Activated naive CD8-positive, alpha-beta T cell treated with anti-CD3 and anti-CD28 coated beads, Interleukin-2, amount 50 U/mL, for 24 hours (primary cell): ENCODE measurements at regions not wholly inside any gene's neighbourhood (a gene's known extent, or its start where the extent isn't known, plus 50 kb on each side); places are given as distances from the start of the nearest gene placed in this dataset.

Source experiments
- ATAC-seq: fragments of 150-1000 bp; cut with Tn5 transposase; one replicate; pipeline ENCODE4 v1.10.0; 2021
- DNase-seq: peaks from one replicate; pipeline ENCODE4 v3.0.0; 2021
- H3K27ac Mint-ChIP-seq: one replicate; pipeline ENCODE4 v1.8.0; 2021; ENCODE audit warnings: mild to moderate bottlenecking, mixed read lengths
- H3K27me3 Mint-ChIP-seq: one replicate; pipeline ENCODE4 v1.8.0; 2021; ENCODE audit warnings: mixed read lengths
- H3K36me3 Mint-ChIP-seq: one replicate; pipeline ENCODE4 v1.8.0; 2021; ENCODE audit warnings: low read depth, mixed read lengths
- H3K4me1 Mint-ChIP-seq: one replicate; pipeline ENCODE4 v1.8.0; 2021; ENCODE audit warnings: mixed read lengths
- H3K4me3 Mint-ChIP-seq: one replicate; pipeline ENCODE4 v1.8.0; 2021; ENCODE audit warnings: mild to moderate bottlenecking, moderate library complexity, mixed read lengths
- H3K9me3 Mint-ChIP-seq: one replicate; pipeline ENCODE4 v1.8.0; 2021; ENCODE audit warnings: mixed read lengths

DNA sequence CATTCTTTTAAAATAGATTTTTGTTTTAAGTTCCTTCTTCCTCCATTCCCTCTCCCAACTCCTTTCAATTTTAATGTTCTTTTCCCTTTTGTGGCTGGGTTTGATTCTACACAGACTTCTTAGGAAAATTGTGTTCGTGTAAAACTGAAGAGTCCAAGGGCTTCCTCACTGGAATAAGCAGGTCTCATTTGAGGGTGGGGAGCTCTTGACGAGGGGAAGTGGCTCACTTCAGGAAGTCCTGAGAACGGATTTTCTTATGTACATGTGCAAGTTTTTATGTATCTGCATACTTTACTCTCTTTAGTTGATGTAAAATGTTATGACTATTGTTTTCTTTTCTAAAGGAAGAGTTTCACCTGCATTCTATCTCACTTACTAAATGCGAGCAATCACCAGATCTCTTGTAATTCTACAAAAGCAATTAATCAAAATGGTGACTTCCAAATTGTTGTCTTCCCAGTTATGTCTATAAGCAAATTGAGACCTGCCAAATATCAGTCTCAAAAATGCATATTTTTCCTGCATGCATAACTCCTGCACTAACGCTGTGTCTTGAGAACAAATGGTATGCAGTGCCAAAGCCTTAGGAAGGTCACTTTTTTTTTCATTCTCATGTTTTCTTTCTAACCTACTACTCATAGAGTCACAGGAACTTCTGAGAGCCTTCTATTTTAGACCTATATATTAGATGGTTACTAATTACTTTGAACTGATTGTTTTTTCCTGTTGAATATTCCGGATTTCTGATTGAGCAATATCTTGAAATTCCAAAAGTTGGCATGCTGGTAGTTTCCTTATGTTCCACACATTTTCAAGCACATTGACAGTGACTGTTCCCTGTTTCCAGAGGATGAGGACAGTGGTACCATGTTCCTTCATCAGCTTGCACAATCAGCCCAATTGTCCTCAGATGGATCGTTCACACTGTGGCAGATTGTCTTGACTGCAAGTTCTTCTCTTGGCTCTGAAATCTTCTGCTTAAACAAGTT, 251.9 kb upstream of the PRDM1 start:
- Mint-ChIP-seq H3K9me3 (no peaks in the 10 kb centered on the region), H3K27me3 (peaks cover 3% of the 10 kb centered on the region), H3K4me3 (no peak overlapping the region), H3K4me1 (peaks cover 10% of the 10 kb centered on the region), H3K36me3 (no peaks in the 10 kb centered on the region), H3K27ac (no peak overlapping the region)
- no peak for ATAC-seq
- no peak for DNase-seq

DNA sequence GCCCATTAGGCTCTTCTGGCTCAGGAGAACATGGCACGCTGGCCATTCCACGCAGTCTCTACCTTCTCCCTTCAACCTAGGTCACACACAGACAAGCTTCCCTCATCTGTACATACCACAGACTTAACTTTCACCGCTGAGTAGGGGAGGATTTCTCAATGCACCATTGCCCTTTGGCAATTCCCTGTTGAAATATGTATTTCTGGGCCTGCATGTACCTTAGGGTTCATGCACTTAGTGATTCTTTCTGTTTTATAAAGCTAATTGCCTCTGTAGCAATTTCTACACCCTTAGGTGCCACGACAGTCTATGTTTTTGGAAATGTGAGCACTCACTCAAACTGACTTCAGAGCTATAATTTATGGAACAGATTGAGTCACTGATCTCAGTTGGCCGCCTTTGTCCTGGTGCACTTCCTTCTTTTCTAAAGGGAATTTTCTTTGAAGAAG, 253.8 kb upstream of the PRDM1 start:
- Mint-ChIP-seq H3K4me1 (peaks cover 10% of the 10 kb centered on the region), H3K36me3 (no peaks in the 10 kb centered on the region), H3K9me3 (no peaks in the 10 kb centered on the region), H3K27ac (no peak overlapping the region), H3K4me3 (no peak overlapping the region), H3K27me3 (peaks cover 6% of the 10 kb centered on the region)
- ATAC-seq (no peak), DNase-seq (no peak)

DNA sequence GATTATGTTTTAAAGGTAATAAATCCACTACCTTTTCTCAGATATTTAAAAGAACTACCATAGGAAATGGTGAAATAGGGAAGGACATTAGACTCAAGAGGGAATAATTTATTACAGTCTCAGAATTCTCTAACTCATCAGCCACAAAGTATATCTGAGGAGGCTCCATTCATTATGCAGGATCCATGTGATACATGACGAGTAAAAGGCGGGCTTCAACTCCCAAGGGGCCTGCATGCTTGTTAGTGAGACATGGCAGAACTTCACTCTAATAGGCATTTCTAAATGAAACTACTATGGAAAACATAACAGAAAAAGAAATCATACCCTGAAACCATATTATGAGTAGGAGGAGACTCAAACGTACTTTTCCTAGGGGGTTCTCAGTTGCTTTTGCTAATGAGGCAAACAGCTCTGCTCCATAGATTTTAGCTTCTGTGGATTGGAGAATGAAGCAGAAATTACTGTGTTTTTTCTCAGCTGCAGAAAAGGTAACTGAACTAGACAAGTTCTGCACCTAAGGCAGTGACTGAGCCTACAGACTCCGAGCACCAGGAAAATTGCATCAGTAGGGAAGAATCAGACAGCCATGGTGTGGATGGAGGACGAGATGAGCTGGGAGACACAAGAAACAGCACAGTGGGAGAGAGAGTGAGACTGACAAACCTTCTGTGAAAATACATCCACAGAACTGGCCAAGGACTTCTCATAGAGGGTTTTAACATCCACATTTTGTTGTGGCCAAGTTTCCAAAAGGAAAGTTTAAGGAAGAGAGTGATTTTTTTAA, 254.6 kb upstream of the PRDM1 start:
- no peak for ATAC-seq
- Mint-ChIP-seq H3K4me3 (no peak overlapping the region), H3K9me3 (peaks cover 7% of the 10 kb centered on the region), H3K36me3 (no peaks in the 10 kb centered on the region), H3K27ac (no peak overlapping the region), H3K27me3 (peaks cover 6% of the 10 kb centered on the region), H3K4me1 (peaks cover 6% of the 10 kb centered on the region)
- no peak for DNase-seq

GRCh38 chr6:105825210-105825609, 260.9 kb upstream of the PRDM1 start:
- H3K4me3 Mint-ChIP-seq = no peak overlapping the region
- H3K27ac Mint-ChIP-seq = no peak overlapping the region
- no peaks in the 10 kb centered on the region for H3K4me1 Mint-ChIP-seq
- DNase-seq = no peak
- H3K9me3 Mint-ChIP-seq = peaks cover 8% of the 10 kb centered on the region
- peaks cover 6% of the 10 kb centered on the region for H3K27me3 Mint-ChIP-seq
- H3K36me3 Mint-ChIP-seq = no peaks in the 10 kb centered on the region
- no peak for ATAC-seq

DNA sequence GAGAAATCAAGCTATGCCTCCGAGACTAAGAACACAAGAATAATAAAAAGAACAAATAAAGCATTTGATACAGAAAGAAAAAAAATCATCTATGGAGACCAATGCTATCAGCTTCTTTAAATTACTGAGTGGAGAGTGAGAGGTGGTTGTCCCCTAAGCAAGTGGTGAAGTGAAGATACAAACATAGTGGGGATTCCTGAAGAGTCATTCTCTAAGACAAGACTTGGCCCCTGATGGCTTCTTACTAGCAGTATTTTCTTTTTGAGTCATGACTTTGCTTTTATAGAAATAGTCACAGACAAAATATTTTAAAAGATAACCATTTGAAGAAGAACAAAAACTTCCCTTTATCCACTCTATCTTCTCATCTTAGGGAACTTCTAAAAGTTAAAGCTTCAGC, 261.4 kb upstream of the PRDM1 start:
- Mint-ChIP-seq H3K27me3 (peaks cover 6% of the 10 kb centered on the region), H3K36me3 (no peaks in the 10 kb centered on the region), H3K4me3 (no peak overlapping the region), H3K27ac (no peak overlapping the region), H3K9me3 (peaks cover 8% of the 10 kb centered on the region), H3K4me1 (no peaks in the 10 kb centered on the region)
- DNase-seq (no peak), ATAC-seq (no peak)

DNA sequence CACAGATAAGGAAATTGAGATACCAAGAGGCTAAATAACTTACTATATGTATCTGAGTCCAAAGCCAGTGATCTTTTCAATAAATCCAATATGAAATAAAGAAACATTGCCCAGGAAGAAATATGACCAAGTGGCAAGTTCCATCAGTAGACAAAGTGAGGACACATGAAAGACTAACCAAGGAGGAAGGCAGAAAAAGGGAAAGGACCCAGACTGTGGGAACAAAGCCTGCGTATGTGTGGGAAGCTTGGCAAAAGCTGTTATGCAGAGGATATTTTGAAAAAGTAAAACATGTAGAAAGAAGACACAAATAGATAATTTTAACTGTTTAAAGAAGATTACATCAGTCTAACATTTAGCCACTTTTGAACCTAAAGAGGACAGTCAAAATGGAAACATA, 264.4 kb upstream of the PRDM1 start:
- Mint-ChIP-seq H3K27ac (no peak overlapping the region), H3K36me3 (no peaks in the 10 kb centered on the region), H3K4me3 (no peak overlapping the region), H3K9me3 (peaks cover 4% of the 10 kb centered on the region), H3K27me3 (peaks cover 2% of the 10 kb centered on the region), H3K4me1 (no peaks in the 10 kb centered on the region)
- no peak for DNase-seq
- no peak for ATAC-seq

DNA sequence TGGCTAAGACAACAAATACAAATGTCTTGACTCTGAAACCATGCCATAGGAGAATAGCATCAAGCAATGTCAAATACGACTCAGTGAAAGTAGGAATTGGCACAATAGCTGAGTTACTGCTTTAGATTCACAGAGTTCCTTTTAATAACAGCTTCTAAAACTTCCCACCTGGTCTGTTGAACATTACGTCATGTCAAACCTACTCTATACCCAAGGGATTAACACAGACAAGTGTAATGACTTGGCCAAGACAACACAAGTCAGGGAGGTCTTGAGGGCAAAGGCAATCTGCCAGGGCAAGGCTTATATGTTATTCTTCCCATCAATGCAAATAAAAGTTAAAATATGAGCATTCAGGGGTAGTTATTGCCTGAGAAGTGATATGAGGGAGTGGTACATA, 265.1 kb upstream of the PRDM1 start:
- ATAC-seq = no peak
- H3K4me1 Mint-ChIP-seq = peaks cover 4% of the 10 kb centered on the region
- no peak overlapping the region for H3K4me3 Mint-ChIP-seq
- H3K9me3 Mint-ChIP-seq = no peaks in the 10 kb centered on the region
- no peak for DNase-seq
- no peaks in the 10 kb centered on the region for H3K36me3 Mint-ChIP-seq
- H3K27me3 Mint-ChIP-seq = peaks cover 2% of the 10 kb centered on the region
- H3K27ac Mint-ChIP-seq = no peak overlapping the region

- no peak for DNase-seq
- Mint-ChIP-seq H3K27me3 (peaks cover 4% of the 10 kb centered on the region), H3K36me3 (no peaks in the 10 kb centered on the region), H3K4me3 (no peak overlapping the region), H3K27ac (no peak overlapping the region), H3K4me1 (peaks cover 16% of the 10 kb centered on the region), H3K9me3 (no peaks in the 10 kb centered on the region)
- no peak for ATAC-seq
Measured at GRCh38 chr6:105819745-105820144, 266.4 kb upstream of the PRDM1 start.

GRCh38 chr6:105818505-105818904, 267.6 kb upstream of the PRDM1 start:
- Mint-ChIP-seq H3K27me3 (peaks cover 8% of the 10 kb centered on the region), H3K4me1 (peaks cover 20% of the 10 kb centered on the region), H3K27ac (no peak overlapping the region), H3K4me3 (no peak overlapping the region), H3K9me3 (no peaks in the 10 kb centered on the region), H3K36me3 (no peaks in the 10 kb centered on the region)
- ATAC-seq (no peak), DNase-seq (no peak)

- H3K4me1 Mint-ChIP-seq = peaks cover 20% of the 10 kb centered on the region
- ATAC-seq (no peak), DNase-seq (no peak)
- H3K9me3 Mint-ChIP-seq = no peaks in the 10 kb centered on the region
- H3K4me3 Mint-ChIP-seq = no peak overlapping the region
- peaks cover 8% of the 10 kb centered on the region for H3K27me3 Mint-ChIP-seq
- H3K27ac Mint-ChIP-seq = no peak overlapping the region
- no peaks in the 10 kb centered on the region for H3K36me3 Mint-ChIP-seq
Measured at GRCh38 chr6:105817961-105818360, 268.2 kb upstream of the PRDM1 start.

DNA sequence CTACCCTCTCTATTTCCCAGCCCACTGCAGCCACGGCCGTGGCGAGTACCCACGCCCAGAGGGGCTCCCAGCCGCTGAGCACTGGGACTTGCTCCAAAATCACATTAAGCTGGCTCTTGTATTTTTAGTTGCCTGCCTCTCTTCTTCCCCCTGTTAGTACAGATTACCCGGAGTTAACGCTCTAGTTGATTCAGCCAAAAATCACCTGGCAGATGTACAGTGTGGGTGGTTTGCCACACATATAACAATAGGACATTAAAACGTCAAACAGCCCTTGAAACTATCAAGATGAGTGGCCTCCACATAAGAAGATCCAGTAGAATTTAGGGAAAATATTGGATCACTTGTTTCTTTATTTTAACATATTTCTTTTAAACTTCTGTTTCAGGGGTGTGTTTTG, 268.8 kb upstream of the PRDM1 start:
- ATAC-seq (no peak), DNase-seq (no peak)
- Mint-ChIP-seq H3K36me3 (no peaks in the 10 kb centered on the region), H3K9me3 (no peaks in the 10 kb centered on the region), H3K27ac (no peak overlapping the region), H3K27me3 (peaks cover 8% of the 10 kb centered on the region), H3K4me3 (no peak overlapping the region), H3K4me1 (peaks cover 20% of the 10 kb centered on the region)

- peaks cover 8% of the 10 kb centered on the region for H3K27me3 Mint-ChIP-seq
- no peaks in the 10 kb centered on the region for H3K9me3 Mint-ChIP-seq
- DNase-seq (no peak), ATAC-seq (no peak)
- H3K36me3 Mint-ChIP-seq = no peaks in the 10 kb centered on the region
- no peak overlapping the region for H3K4me3 Mint-ChIP-seq
- no peak overlapping the region for H3K27ac Mint-ChIP-seq
- peaks cover 20% of the 10 kb centered on the region for H3K4me1 Mint-ChIP-seq
Measured at GRCh38 chr6:105816847-105817246, 269.3 kb upstream of the PRDM1 start.

GRCh38 chr6:105815661-105816555, 270.2 kb upstream of the PRDM1 start:
- DNase-seq = no peak
- H3K9me3 Mint-ChIP-seq = no peaks in the 10 kb centered on the region
- H3K27ac Mint-ChIP-seq = no peak overlapping the region
- no peak for ATAC-seq
- peaks cover 22% of the 10 kb centered on the region for H3K4me1 Mint-ChIP-seq
- no peaks in the 10 kb centered on the region for H3K36me3 Mint-ChIP-seq
- H3K4me3 Mint-ChIP-seq = no peak overlapping the region
- peaks cover 10% of the 10 kb centered on the region for H3K27me3 Mint-ChIP-seq
